HG02588 (cell line): ENCODE measurements at regions not wholly inside any gene's neighbourhood (a gene's known extent, or its start where the extent isn't known, plus 50 kb on each side); places are given as distances from the start of the nearest gene placed in this dataset.

ENCODE experiments used
- ATAC-seq: cut with Tn5 transposase; IDR thresholded peaks from one replicate; pipeline ENCODE4 v1.9.1; 2021; ENCODE audit warnings: mild to moderate bottlenecking, moderate library complexity; ENCODE audit not compliant: unreplicated experiment

GRCh38 chr11:92692826-92693546, 276.5 kb upstream of the MTNR1B start:
- ATAC-seq = no peak

DNA sequence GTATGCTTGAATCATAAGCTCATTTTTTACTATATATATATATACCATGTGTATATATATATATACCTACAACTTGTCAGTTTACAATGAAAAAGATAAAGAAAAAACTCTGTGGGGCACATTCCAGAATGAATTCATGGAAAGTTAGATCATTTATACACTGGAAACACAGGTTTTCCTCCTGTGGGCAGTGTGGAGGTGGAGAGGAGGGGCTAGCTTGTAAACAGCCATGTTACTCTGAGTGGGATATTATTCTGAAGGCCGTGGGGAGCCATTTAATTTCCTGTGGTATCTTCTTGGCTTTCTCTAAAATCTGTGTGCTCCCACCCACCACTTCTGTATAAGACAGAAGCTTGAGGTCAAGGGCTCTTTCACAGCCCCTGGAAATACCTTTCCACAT, 273.4 kb upstream of the MTNR1B start:
- ATAC-seq = no peak

GRCh38 chr11:92697461-92698312, 271.8 kb upstream of the MTNR1B start:
- ATAC-seq = no peak

- ATAC-seq = no peak
These were observed 270.7 kb upstream of the MTNR1B start for GRCh38 chr11:92698742-92699141.

GRCh38 chr11:92702037-92702804, 267.2 kb upstream of the MTNR1B start:
- ATAC-seq = no peak

GRCh38 chr11:92702805-92703448, 266.5 kb upstream of the MTNR1B start:
- ATAC-seq = no peak

GRCh38 chr11:92703449-92703830, 266.0 kb upstream of the MTNR1B start:
- ATAC-seq = no peak

- ATAC-seq = no peak
These were observed 262.3 kb upstream of the MTNR1B start for GRCh38 chr11:92707173-92707619.

DNA sequence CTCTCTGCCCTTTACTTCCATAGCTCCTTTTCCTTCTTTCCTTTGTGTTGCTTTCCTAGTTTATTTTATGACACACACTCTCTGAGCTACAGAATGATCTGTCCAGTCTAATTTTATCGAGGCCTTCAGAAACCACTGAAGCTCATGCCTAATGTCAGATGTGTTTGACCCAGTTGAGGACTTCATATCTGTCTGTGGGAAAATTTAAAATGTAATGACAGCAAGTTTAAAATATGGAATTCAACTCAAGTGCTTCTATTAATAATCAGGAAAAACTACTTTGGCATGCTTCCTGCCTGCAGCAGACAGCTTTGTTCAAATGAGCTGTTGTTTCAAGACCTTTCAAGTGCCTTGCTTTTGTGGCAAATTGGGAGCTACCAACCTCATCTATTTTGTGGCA, 261.8 kb upstream of the MTNR1B start:
- ATAC-seq = no peak

- no peak for ATAC-seq
These were observed 260.1 kb upstream of the MTNR1B start for GRCh38 chr11:92709329-92709728.

DNA sequence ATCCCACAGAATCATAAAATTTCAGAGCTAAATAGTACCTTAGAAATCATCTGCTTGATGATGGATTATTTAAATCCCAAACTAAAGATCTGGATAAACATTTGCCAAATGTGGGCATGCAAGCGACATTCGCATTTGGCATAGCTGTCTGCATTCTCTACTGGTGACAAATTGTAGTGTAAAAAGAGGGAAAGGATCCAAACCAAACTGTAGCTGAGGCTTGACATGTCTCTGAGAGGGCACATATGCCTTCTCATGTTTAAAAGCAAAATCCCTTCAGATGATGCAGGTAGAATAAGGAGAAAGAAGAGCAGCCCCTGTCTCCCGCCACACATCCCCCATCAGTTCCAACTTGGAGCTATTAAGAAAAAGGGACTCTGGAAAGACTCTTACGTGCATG, 257.5 kb upstream of the MTNR1B start:
- ATAC-seq = no peak

DNA sequence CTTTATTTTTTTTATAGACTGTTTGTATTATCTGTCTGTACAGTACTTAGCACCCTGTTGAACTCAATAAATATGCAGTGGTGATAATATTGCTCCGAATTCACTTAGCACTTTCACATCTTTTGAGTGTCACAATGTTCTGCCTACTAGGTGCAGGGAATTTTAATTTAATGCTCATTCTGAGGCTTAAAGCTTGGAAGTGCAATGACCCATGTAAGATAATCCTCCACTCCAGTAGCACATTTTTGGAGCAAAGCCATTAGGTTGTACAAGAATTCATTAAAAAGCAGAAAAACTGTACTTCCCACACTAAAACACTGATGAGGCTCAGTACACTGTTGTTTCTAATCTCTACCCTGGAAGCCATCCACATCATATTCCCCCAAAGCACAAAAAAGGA, 255.3 kb upstream of the MTNR1B start:
- no peak for ATAC-seq

DNA sequence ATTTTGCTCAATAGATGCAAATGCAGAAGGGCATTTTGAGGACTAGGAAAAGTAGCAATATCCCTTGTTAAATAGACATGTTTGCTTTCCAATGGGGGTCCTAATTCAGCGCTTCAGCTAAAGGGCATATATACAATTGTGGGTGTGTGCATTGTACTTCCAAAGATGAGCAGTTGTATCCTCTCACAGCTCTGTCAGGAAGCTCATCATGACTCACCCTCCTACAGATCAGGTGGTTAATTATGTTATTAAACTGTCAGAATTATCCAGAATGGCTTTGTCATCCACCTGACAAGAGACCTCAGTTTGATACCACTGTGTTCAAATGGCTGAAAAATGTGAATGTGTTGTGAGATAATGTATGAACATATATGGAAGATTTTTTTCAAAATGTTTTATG, 252.2 kb upstream of the MTNR1B start:
- no peak for ATAC-seq

GRCh38 chr11:92720385-92720784, 249.1 kb upstream of the MTNR1B start:
- no peak for ATAC-seq

GRCh38 chr11:92725352-92725751, 244.1 kb upstream of the MTNR1B start:
- no peak for ATAC-seq

GRCh38 chr11:92727123-92727522, 242.3 kb upstream of the MTNR1B start:
- ATAC-seq = no peak

DNA sequence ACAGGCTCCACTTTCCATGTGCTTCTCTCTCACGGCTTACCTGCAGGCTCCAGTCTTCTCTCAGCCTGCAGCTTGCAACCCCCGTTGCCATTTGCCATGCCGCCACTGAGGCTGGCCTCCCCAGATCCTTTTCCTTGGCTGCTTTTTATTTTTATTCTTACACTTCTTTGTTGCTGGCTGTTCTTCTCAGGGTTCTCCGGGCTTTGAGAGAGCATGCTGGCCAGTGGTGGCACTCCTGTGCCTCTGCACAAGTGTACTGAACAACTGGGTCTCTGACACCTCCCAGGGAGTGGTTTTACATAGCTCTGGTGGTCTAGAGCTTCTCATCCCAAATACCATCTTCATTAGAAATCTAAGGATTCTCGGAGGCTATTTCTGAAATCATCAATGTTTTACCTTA, 241.7 kb upstream of the MTNR1B start:
- no peak for ATAC-seq

GRCh38 chr11:92728628-92729027, 240.8 kb upstream of the MTNR1B start:
- no peak for ATAC-seq

- no peak for ATAC-seq
These were observed 234.4 kb upstream of the MTNR1B start for GRCh38 chr11:92735039-92735438.

DNA sequence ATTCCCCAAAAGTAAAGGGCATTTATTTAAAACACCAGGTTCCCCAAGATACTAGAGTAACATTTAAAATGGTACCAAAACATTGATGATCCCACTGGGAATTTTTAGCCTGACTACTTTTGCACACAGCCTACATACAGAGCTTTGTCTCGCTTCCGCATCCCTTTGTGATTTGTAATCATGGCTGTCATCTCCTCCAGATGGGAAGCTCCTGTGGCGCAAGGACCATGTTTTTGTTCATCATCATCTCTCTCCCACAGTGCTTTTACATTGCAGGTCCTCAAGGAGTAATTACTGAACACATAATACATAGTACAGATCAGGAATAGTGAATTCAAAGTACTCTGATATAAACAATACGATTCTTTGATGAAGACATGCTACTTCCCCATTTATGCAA, 231.2 kb upstream of the MTNR1B start:
- ATAC-seq = no peak

GRCh38 chr11:92739041-92739440, 230.4 kb upstream of the MTNR1B start:
- ATAC-seq = no peak
